ENCODE measurements at regions not wholly inside any gene's neighbourhood (a gene's known extent, or its start where the extent isn't known, plus 50 kb on each side); places are given as distances from the start of the nearest gene placed in this dataset.

GRCh38 chr3:182412066-182412465, 381.2 kb upstream of the ATP11B start:
- Histone ChIP-seq H3K4me3 (replicated peaks in 1 of 3; ENCODE audit: insufficient read depth in 1 of 3, low read depth in 1 of 3, low read length in 3 of 3) (no peak overlapping the region), H3K27me3 (ENCODE audit: control insufficient read depth in 2 of 2, insufficient read depth in 2 of 2, low read length in 2 of 2) (no peaks in the 10 kb centered on the region), H3K27ac (ENCODE audit: insufficient read depth, low read depth, low read length) (no peak overlapping the region), H3K4me2 (ENCODE audit: insufficient read depth, low read length) (no peak overlapping the region), H4K20me1 (replicated peaks; ENCODE audit: control insufficient read depth, extremely low read depth, insufficient read depth, low read length) (no peaks in the 10 kb centered on the region), H3K9me1 (replicated peaks; ENCODE audit: control insufficient read depth, extremely low read depth, insufficient read depth, low read length) (no peaks in the 10 kb centered on the region), H3K36me3 (ENCODE audit: control insufficient read depth in 2 of 2, extremely low read depth in 1 of 2, insufficient read depth in 2 of 2, low read length in 2 of 2) (no peaks in the 10 kb centered on the region), H3K9me3 (replicated peaks; ENCODE audit: control insufficient read depth, insufficient read depth, low read length) (no peaks in the 10 kb centered on the region), H2AFZ (ENCODE audit: low read depth, low read length) (no peak overlapping the region), H3K9ac (replicated peaks; ENCODE audit: extremely low read depth, insufficient read depth, low read length) (no peak overlapping the region), H3K4me1 (ENCODE audit: control insufficient read depth, extremely low read depth, insufficient read depth, low read length) (no peaks in the 10 kb centered on the region), H3K79me2 (ENCODE audit: control insufficient read depth, insufficient read depth, low read length) (no peaks in the 10 kb centered on the region)
- FAIRE-seq (no peak), DNase-seq (ENCODE audit: low read depth, low spot score) (no peak)
- no TSS peak for BruUV-seq (replicated peaks)
- ChIA-PET CTCF (no interaction called here), POLR2A (no interaction called here)
- TF ChIP-seq FOS (IDR thresholded peaks at IDR 0.05; ENCODE audit: borderline replicate concordance, insufficient read depth, low read length) (no peak), MYC (IDR thresholded peaks at IDR 0.05; ENCODE audit: low read depth, low read length) (no peak), POLR2A (IDR thresholded peaks at IDR 0.05; ENCODE audit: low read depth, low read length) (no peak), EZH2 (IDR thresholded peaks at IDR 0.05; ENCODE audit: borderline replicate concordance, low read depth, low read length, severe bottlenecking) (no peak), CTCF (IDR thresholded peaks at IDR 0.05; ENCODE audit: extremely low read depth in 1 of 2, insufficient read depth in 1 of 2, low read depth in 1 of 2, low read length in 2 of 2) (no peak), JUN (IDR thresholded peaks at IDR 0.05; ENCODE audit: borderline replicate concordance, insufficient read depth, insufficient read length, low read depth) (no peak), POLR2AphosphoS5 (IDR thresholded peaks at IDR 0.05; ENCODE audit: insufficient read depth, low read depth, low read length) (no peak), GATA2 (IDR thresholded peaks at IDR 0.05; ENCODE audit: insufficient read depth, insufficient read length, low read depth, low read length) (no peak)
- TF ChIP-seq, protein P1, sequence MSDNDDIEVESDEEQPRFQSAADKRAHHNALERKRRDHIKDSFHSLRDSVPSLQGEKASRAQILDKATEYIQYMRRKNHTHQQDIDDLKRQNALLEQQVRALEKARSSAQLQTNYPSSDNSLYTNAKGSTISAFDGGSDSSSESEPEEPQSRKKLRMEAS (IDR thresholded peaks at IDR 0.05; ENCODE audit: insufficient read depth, insufficient read length) = no peak
- dilution Hi-C loops (cut with MboI; ENCODE audit: extremely low pct_ligation_motif_present, low sequenced_read_pairs) (no loop called here), intact Hi-C loops (cut with micrococcal nuclease) (no loop called here)
